SK-N-SH treated with all-trans-retinoic acid at 6 μM for 48 hours (cell line): ENCODE measurements at regions not wholly inside any gene's neighbourhood (a gene's known extent, or its start where the extent isn't known, plus 50 kb on each side); places are given as distances from the start of the nearest gene placed in this dataset.

ENCODE experiments used
- ATAC-seq: fragments of 200-7000 bp; cut with Tn5 transposase; 3 replicates; pipeline ENCODE4 v1.9.1; 2020; ENCODE audit warnings: mild to moderate bottlenecking, moderate library complexity
- ARNTL ChIP-seq: fragments of 450-650 bp; formaldehyde crosslinking; IDR thresholded peaks from 2 replicates; pipeline ENCODE4 v1.5.0; 2020; ENCODE audit warnings: low read depth, mild to moderate bottlenecking, moderate library complexity, borderline replicate concordance
- BACH2 ChIP-seq: fragments of 250-450 bp; sonication (Bioruptor Pico); IDR thresholded peaks from 2 replicates; pipeline ENCODE4 v1.9.0; 2021; ENCODE audit warnings: mild to moderate bottlenecking, borderline replicate concordance
- ESRRG ChIP-seq: fragments of 250-450 bp; sonication (Bioruptor Pico); IDR thresholded peaks from 2 replicates; pipeline ENCODE4 v1.6.1; 2021; ENCODE audit warnings: mild to moderate bottlenecking
- ISL1 ChIP-seq: fragments of 250-450 bp; sonication (Bioruptor Pico); IDR thresholded peaks from 2 replicates; pipeline ENCODE4 v2.1.2; 2022; ENCODE audit warnings: mild to moderate bottlenecking, moderate library complexity
- OSR1 ChIP-seq: fragments of 250-450 bp; sonication (Bioruptor Pico); IDR thresholded peaks from 2 replicates; pipeline ENCODE4 v1.8.0; 2022; ENCODE audit warnings: moderate library complexity, mild to moderate bottlenecking, inconsistent platforms
- PPARA ChIP-seq: fragments of 250-450 bp; sonication (Bioruptor Pico); IDR thresholded peaks from 2 replicates; pipeline ENCODE4 v1.5.0; 2020; ENCODE audit warnings: mild to moderate bottlenecking, borderline replicate concordance
- RARB ChIP-seq: fragments of 250-450 bp; sonication (Bioruptor Pico); IDR thresholded peaks from 2 replicates; pipeline ENCODE4 v1.8.0; 2021; ENCODE audit warnings: mild to moderate bottlenecking, moderate library complexity
- TCF4 ChIP-seq: fragments of 250-450 bp; sonication (Bioruptor Pico); IDR thresholded peaks from 2 replicates; pipeline ENCODE4 v1.8.0; 2021; ENCODE audit warnings: mild to moderate bottlenecking, moderate library complexity, borderline replicate concordance
- TOX ChIP-seq: fragments of 250-450 bp; sonication (Bioruptor Pico); IDR thresholded peaks from 2 replicates; pipeline ENCODE4 v1.8.0; 2021; ENCODE audit warnings: mild to moderate bottlenecking, moderate library complexity, borderline replicate concordance
- ZC3H10 ChIP-seq: fragments of 250-450 bp; sonication (Bioruptor Pico); IDR thresholded peaks from 2 replicates; pipeline ENCODE4 v1.5.1; 2021; ENCODE audit warnings: mild to moderate bottlenecking, moderate library complexity
- ZFP3 ChIP-seq: fragments of 250-450 bp; sonication (Bioruptor Pico); IDR thresholded peaks from 2 replicates; pipeline ENCODE4 v1.5.0; 2020; ENCODE audit warnings: mild to moderate bottlenecking, moderate library complexity
- ZFP30 ChIP-seq: fragments of 450-650 bp; formaldehyde crosslinking; IDR thresholded peaks from 2 replicates; pipeline ENCODE4 v1.5.0; 2022; ENCODE audit warnings: mild to moderate bottlenecking, moderate library complexity
- ZNF565 ChIP-seq: fragments of 450-650 bp; formaldehyde crosslinking; conservative IDR thresholded peaks from 2 replicates; pipeline ENCODE4 v1.5.0; 2020; ENCODE audit warnings: low read depth, mild to moderate bottlenecking, moderate library complexity
- ZNF70 ChIP-seq: fragments of 450-650 bp; formaldehyde crosslinking; IDR thresholded peaks from 2 replicates; pipeline ENCODE4 v1.5.0; 2020; ENCODE audit warnings: mild to moderate bottlenecking, moderate library complexity
- ZNF8 ChIP-seq: fragments of 450-650 bp; formaldehyde crosslinking; IDR thresholded peaks from 2 replicates; pipeline ENCODE4 v1.5.0; 2020; ENCODE audit warnings: mild to moderate bottlenecking, moderate library complexity
- TF ChIP-seq, protein P1 (sequence below): fragments of 250-450 bp; sonication (Bioruptor Pico); IDR thresholded peaks from 2 replicates; pipeline ENCODE4 v1.8.0; 2020; ENCODE audit warnings: mild to moderate bottlenecking, moderate library complexity, borderline replicate concordance
- TF ChIP-seq, protein P2 (sequence below): fragments of 250-450 bp; sonication (Bioruptor Pico); IDR thresholded peaks from 2 replicates; pipeline ENCODE4 v1.5.1; 2020; ENCODE audit warnings: low read depth, mild to moderate bottlenecking, moderate library complexity
- TF ChIP-seq, protein P3 (sequence below): fragments of 250-450 bp; sonication (Bioruptor Pico); IDR thresholded peaks from 2 replicates; pipeline ENCODE4 v1.8.0; 2021; ENCODE audit warnings: low read depth, mild to moderate bottlenecking, moderate library complexity, borderline replicate concordance
- TF ChIP-seq, protein P4 (sequence below): fragments of 250-450 bp; sonication (Bioruptor Pico); IDR thresholded peaks from 2 replicates; pipeline ENCODE4 v1.5.1; 2021; ENCODE audit warnings: mild to moderate bottlenecking, moderate library complexity

DNA sequence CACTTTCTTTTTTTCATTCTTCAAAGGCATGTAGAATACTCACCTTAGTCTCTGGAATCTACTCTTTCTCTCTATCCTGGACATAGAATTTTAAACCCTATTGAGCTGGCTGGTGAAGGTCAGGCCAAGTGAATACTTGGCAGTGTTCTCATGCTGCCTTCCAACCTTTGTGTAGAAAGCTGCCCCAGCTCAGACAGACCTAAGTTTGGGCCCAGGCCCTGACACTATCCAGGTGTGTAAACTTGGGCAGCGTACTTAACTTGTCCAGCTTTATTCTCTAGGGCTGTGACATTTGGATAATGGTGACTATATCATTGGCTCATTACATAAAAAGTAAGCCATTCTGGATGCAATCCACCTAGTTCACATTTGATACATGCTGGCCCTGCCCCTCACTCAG lies 298.3 kb downstream of the IRX1 start (continued):
- TF ChIP-seq, protein P1, sequence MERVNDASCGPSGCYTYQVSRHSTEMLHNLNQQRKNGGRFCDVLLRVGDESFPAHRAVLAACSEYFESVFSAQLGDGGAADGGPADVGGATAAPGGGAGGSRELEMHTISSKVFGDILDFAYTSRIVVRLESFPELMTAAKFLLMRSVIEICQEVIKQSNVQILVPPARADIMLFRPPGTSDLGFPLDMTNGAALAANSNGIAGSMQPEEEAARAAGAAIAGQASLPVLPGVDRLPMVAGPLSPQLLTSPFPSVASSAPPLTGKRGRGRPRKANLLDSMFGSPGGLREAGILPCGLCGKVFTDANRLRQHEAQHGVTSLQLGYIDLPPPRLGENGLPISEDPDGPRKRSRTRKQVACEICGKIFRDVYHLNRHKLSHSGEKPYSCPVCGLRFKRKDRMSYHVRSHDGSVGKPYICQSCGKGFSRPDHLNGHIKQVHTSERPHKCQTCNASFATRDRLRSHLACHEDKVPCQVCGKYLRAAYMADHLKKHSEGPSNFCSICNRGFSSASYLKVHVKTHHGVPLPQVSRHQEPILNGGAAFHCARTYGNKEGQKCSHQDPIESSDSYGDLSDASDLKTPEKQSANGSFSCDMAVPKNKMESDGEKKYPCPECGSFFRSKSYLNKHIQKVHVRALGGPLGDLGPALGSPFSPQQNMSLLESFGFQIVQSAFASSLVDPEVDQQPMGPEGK (CRISPR knock-in tag) = no peak
- TF ChIP-seq TOX (CRISPR knock-in tag) (no peak), ZNF70 (CRISPR knock-in tag) (no peak), OSR1 (no peak), PPARA (no peak), ISL1 (no peak)

DNA sequence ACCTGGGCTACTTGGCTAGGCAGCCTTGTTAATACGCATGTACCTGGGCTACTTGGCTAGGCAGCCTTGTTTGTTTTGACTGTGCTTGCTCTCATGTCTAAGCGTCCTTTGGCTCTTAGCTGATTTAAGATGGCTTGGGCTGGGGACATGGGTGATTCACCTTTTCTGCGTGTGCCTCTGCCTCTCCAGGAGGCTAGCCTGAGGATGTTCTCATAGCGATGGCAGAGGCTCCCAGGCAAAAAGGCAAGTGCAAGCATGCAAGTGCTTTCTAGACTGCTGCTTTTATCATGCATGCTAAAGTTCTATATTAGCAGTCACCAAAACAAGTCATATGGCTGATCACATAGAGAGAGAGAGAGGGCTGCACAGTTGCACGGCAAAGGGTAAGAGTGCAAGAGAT lies 300.5 kb downstream of the IRX1 start:
- ATAC-seq = no peak
- TF ChIP-seq TCF4 (CRISPR knock-in tag) = no peak
- TF ChIP-seq TOX (CRISPR knock-in tag) = no peak
- TF ChIP-seq, protein P2, sequence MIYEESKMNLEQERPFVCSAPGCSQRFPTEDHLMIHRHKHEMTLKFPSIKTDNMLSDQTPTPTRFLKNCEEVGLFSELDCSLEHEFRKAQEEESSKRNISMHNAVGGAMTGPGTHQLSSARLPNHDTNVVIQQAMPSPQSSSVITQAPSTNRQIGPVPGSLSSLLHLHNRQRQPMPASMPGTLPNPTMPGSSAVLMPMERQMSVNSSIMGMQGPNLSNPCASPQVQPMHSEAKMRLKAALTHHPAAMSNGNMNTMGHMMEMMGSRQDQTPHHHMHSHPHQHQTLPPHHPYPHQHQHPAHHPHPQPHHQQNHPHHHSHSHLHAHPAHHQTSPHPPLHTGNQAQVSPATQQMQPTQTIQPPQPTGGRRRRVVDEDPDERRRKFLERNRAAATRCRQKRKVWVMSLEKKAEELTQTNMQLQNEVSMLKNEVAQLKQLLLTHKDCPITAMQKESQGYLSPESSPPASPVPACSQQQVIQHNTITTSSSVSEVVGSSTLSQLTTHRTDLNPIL = no peak
- no peak for TF ChIP-seq ZNF8 (CRISPR knock-in tag)
- TF ChIP-seq, protein P3, sequence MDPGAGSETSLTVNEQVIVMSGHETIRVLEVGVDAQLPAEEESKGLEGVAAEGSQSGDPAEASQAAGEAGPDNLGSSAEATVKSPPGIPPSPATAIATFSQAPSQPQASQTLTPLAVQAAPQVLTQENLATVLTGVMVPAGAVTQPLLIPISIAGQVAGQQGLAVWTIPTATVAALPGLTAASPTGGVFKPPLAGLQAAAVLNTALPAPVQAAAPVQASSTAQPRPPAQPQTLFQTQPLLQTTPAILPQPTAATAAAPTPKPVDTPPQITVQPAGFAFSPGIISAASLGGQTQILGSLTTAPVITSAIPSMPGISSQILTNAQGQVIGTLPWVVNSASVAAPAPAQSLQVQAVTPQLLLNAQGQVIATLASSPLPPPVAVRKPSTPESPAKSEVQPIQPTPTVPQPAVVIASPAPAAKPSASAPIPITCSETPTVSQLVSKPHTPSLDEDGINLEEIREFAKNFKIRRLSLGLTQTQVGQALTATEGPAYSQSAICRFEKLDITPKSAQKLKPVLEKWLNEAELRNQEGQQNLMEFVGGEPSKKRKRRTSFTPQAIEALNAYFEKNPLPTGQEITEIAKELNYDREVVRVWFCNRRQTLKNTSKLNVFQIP (CRISPR knock-in tag) = no peak
- TF ChIP-seq BACH2 = no peak

DNA sequence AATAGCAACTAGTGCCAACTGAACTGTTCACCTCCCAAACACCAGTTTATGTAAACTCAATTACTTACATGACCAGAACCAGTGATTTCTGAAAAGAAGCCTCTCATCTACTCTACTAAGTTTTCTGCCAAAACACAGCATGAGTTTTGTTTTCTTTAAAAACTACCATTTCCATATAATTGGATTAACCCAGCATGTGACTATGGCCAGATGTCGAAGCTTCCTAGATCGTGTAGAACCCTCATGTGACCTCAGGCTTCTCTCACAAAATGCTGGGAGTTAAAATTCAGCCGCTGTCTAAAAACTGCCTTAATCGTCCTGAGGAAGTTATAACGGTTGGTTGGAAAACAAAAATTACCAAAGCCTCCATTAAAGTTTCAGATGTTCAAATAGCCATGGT lies 303.5 kb downstream of the IRX1 start:
- TF ChIP-seq, protein P2 = no peak

DNA sequence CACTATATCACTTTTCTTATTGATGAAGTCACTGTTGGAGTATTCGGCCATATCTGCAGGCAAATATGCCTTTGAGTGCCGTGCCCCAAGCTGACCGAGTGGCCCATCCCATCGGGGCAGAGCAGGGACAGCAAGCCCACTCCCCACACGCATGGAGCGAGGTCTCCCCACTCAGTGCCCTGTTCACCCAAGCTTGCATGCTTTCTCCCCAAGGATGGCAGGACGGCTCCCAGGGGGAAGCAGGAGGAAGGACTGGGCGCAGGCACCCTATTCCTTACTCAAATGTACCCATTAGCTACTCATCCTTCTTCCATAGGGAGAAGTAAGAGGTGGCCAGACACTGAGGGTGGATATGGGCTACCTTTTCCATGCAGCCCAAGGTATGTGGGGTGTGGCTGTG lies 309.0 kb downstream of the IRX1 start:
- ATAC-seq = no peak
- TF ChIP-seq OSR1 (no peak), ESRRG (no peak), ZFP3 (CRISPR knock-in tag) (no peak), TCF4 (CRISPR knock-in tag) (no peak), ZNF70 (CRISPR knock-in tag) (no peak), ZC3H10 (CRISPR knock-in tag) (no peak), ZFP30 (CRISPR knock-in tag) (no peak), ISL1 (no peak), RARB (CRISPR knock-in tag) (no peak), ZNF8 (CRISPR knock-in tag) (no peak), PPARA (no peak), ARNTL (CRISPR knock-in tag) (no peak), ZNF565 (CRISPR knock-in tag) (no peak)
- TF ChIP-seq, protein P3 (CRISPR knock-in tag) = no peak
- TF ChIP-seq, protein P1 (CRISPR knock-in tag) = no peak
- TF ChIP-seq, protein P2 = no peak
- TF ChIP-seq, protein P4, sequence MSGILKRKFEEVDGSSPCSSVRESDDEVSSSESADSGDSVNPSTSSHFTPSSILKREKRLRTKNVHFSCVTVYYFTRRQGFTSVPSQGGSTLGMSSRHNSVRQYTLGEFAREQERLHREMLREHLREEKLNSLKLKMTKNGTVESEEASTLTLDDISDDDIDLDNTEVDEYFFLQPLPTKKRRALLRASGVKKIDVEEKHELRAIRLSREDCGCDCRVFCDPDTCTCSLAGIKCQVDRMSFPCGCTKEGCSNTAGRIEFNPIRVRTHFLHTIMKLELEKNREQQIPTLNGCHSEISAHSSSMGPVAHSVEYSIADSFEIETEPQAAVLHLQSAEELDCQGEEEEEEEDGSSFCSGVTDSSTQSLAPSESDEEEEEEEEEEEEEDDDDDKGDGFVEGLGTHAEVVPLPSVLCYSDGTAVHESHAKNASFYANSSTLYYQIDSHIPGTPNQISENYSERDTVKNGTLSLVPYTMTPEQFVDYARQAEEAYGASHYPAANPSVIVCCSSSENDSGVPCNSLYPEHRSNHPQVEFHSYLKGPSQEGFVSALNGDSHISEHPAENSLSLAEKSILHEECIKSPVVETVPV (CRISPR knock-in tag) = no peak

More for the DNA sequence above, 303.5 kb downstream of the IRX1 start:
- no peak for ATAC-seq
